ENCODE measurements at regions not wholly inside any gene's neighbourhood (a gene's known extent, or its start where the extent isn't known, plus 50 kb on each side); places are given as distances from the start of the nearest gene placed in this dataset.

- TF ChIP-seq EZH2 (IDR thresholded peaks at IDR 0.05; ENCODE audit: insufficient read depth, poor library complexity, severe bottlenecking) (no peak), EZH2phosphoT487 (IDR thresholded peaks at IDR 0.05; ENCODE audit: insufficient read depth, low read depth) (no peak)
These were observed 1605.8 kb downstream of the SUCLG1 start for GRCh38 chr2:82853299-82853698.

All from GM23248 (cell line).